ENCODE measurements at regions not wholly inside any gene's neighbourhood (a gene's known extent, or its start where the extent isn't known, plus 50 kb on each side); places are given as distances from the start of the nearest gene placed in this dataset.

- no peak for DNase-seq (ENCODE audit: low read depth)
Measured at GRCh38 chr7:33727315-33727714, 178.0 kb upstream of the BMPER start.

GRCh38 chr7:33728873-33729551, 176.3 kb upstream of the BMPER start:
- DNase-seq (ENCODE audit: low read depth): no peak

GRCh38 chr7:33729726-33730125, 175.6 kb upstream of the BMPER start:
- DNase-seq (ENCODE audit: low read depth): no peak

- no peak for DNase-seq (ENCODE audit: low read depth)
Measured at GRCh38 chr7:33730958-33731357, 174.4 kb upstream of the BMPER start.

GRCh38 chr7:33731912-33732311, 173.4 kb upstream of the BMPER start:
- DNase-seq (ENCODE audit: low read depth): no peak

- DNase-seq (ENCODE audit: low read depth): no peak
Measured at GRCh38 chr7:33732462-33732861, 172.9 kb upstream of the BMPER start.

GRCh38 chr7:33733870-33734650, 171.3 kb upstream of the BMPER start:
- DNase-seq (ENCODE audit: low read depth): no peak

- DNase-seq (ENCODE audit: low read depth): no peak
Measured at GRCh38 chr7:33735403-33735802, 169.9 kb upstream of the BMPER start.

- no peak for DNase-seq (ENCODE audit: low read depth)
Measured at GRCh38 chr7:33736521-33737221, 168.7 kb upstream of the BMPER start.

- no peak for DNase-seq (ENCODE audit: low read depth)
Measured at GRCh38 chr7:33738260-33738935, 166.9 kb upstream of the BMPER start.

- DNase-seq (ENCODE audit: low read depth): no peak
Measured at GRCh38 chr7:33739286-33739685, 166.1 kb upstream of the BMPER start.

- DNase-seq (ENCODE audit: low read depth): no peak
Measured at GRCh38 chr7:33742521-33742920, 162.8 kb upstream of the BMPER start.

GRCh38 chr7:33742999-33743587, 162.2 kb upstream of the BMPER start:
- DNase-seq (ENCODE audit: low read depth): no peak

GRCh38 chr7:33743594-33743993, 161.7 kb upstream of the BMPER start:
- DNase-seq (ENCODE audit: low read depth): peak; percentile 34

GRCh38 chr7:33744293-33745075, 160.9 kb upstream of the BMPER start:
- no peak for DNase-seq (ENCODE audit: low read depth)

- no peak for DNase-seq (ENCODE audit: low read depth)
Measured at GRCh38 chr7:33745934-33746333, 159.4 kb upstream of the BMPER start.

GRCh38 chr7:33748793-33749192, 156.5 kb upstream of the BMPER start:
- no peak for DNase-seq (ENCODE audit: low read depth)

GRCh38 chr7:33750177-33750576, 155.2 kb upstream of the BMPER start:
- no peak for DNase-seq (ENCODE audit: low read depth)

GRCh38 chr7:33751443-33751842, 153.9 kb upstream of the BMPER start:
- DNase-seq (ENCODE audit: low read depth): no peak

GRCh38 chr7:33753881-33754525, 151.3 kb upstream of the BMPER start:
- no peak for DNase-seq (ENCODE audit: low read depth)

Data from GM04503 (cell line).